Ishikawa (cell line): ENCODE measurements at regions not wholly inside any gene's neighbourhood (a gene's known extent, or its start where the extent isn't known, plus 50 kb on each side); places are given as distances from the start of the nearest gene placed in this dataset.

ENCODE experiments used
- CEBPB ChIP-seq: IDR thresholded peaks from 2 replicates; pipeline ENCODE4 v1.6.1; 2012
- RAD21 ChIP-seq: IDR thresholded peaks from 2 replicates; pipeline ENCODE4 v1.6.1; 2012; ENCODE audit warnings: low read depth
- TAF1 ChIP-seq: IDR thresholded peaks from 2 replicates; pipeline ENCODE4 v1.6.1; 2012; ENCODE audit warnings: low read depth, mild to moderate bottlenecking

- TF ChIP-seq TAF1 (no peak), CEBPB (no peak), RAD21 (no peak)
Observed at GRCh38 chr14:104343294-104343625, 204.9 kb downstream of the KIF26A start.
